ENCODE measurements at regions not wholly inside any gene's neighbourhood (a gene's known extent, or its start where the extent isn't known, plus 50 kb on each side); places are given as distances from the start of the nearest gene placed in this dataset.

DNA sequence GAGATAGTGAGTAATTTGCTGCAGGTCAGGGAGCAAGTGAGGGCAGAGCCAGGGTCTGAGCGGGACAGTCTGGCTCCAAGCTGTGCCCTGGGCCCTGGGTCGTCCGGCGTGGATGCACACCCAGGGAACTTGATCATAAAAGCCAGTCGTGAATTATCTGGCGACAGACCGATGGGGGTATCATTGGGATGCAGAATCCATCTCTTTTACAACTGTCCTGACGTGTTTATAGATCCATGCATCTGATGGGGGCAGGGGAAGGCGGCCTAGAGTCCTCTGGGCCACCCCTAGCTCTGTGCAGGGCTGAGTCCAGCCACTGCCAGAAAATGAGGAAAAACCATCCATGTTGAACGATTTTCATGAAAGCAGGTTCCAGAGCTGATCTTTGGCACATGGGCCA, 332.8 kb downstream of the C16orf95 start:
- DNase-seq, result no peak

DNA sequence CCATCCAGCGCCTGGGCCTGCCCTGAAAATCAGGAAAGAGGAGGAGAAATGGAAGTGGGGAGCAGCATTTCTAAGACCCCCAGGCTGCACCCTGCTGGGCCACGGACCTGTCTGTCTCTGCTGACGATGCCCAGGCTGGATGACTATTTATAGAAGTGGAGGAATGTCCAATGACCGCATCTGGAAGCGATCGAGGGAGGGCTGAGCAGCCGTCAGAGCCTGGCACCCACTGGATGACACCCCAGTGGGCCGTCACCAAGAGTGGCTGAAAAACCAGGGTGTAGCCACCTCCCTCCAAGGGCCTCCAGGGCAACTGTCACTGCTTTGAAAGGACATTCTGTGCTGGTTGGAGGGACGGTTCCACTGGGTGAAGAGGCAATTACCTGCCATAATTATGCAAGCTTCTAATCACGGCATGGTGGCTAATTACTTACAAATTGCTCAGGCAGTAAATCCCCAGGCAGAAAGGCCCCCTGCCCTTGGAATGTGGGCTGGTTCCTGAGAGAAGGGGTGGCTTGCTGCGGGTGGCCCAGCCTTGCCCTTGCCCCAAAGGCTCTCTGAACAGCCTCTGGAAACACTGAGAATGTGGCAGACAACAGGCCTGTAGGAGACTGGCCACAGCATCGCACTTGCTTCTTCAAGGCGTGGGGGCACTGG, 332.1 kb downstream of the C16orf95 start:
- peak; percentile 67 for DNase-seq

DNA sequence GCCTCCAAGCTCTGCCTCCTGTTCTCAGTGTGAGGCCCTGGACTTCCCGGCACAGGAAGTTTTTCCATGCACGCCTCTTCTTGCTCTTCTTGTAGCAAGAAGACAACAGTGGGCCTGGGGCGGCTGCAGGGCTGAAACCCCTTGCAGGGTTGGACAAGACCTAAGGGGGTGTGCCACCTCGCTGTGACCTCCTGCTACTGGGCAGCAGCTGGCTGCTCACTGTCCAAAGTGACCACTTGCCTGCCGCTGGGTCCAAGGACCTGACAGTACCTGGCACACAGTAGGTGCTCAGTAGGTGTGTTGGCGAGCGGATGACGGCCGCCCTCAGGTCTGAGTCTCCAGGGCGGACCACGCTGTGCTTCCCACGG, 331.6 kb downstream of the C16orf95 start:
- DNase-seq, result no peak

DNA sequence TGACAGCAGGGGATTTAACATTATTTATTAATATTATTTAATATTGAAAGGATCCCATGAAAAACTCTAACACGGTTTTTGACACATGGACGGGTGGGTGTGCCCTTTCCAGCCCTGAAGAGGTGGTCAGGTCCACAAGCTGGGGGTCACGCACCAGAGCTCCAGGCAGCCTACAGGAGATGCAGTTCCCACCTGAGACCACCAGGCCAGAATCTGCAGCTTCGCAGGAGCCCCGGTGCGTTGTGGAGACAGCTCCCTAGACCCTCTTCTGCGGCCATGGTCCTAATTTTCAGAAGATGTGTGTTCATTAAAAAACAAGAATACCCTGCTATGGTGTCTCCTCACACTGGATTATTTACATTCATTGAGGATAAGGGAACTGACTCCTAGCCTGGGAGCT, 331.1 kb downstream of the C16orf95 start:
- no peak for DNase-seq

DNA sequence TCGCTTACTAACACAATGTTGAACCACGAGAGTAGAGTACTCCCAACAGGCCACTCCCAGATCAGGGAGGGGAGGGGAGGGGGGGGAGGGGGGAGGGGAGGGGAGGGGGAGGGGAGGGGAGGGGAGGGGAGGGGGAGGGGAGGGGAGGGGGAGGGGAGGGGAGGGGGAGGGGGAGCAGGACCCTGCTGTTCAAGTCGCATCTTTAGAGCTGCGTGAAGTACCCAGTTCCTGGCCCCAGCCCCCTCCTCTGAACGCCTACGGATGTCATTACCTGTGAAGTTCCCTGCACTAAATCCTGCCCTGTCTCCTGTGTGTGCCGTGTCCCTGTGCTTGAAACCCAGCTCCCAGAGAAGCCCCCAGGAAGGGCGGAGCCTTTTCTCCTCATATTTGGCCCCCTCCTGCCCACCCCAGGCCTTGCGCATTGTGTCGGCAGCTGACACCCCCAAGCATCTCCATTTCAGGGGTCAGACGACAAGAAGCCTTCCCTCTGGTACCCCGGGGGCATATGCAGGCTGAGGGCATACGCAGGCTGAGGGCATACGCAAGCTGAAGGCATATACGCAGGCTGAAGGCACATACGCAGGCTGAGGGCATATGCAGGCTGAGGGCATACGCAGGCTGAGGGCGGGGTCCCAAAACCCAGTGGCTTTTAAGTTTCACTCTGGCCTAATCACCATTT, 330.2 kb downstream of the C16orf95 start:
- no peak for DNase-seq

DNA sequence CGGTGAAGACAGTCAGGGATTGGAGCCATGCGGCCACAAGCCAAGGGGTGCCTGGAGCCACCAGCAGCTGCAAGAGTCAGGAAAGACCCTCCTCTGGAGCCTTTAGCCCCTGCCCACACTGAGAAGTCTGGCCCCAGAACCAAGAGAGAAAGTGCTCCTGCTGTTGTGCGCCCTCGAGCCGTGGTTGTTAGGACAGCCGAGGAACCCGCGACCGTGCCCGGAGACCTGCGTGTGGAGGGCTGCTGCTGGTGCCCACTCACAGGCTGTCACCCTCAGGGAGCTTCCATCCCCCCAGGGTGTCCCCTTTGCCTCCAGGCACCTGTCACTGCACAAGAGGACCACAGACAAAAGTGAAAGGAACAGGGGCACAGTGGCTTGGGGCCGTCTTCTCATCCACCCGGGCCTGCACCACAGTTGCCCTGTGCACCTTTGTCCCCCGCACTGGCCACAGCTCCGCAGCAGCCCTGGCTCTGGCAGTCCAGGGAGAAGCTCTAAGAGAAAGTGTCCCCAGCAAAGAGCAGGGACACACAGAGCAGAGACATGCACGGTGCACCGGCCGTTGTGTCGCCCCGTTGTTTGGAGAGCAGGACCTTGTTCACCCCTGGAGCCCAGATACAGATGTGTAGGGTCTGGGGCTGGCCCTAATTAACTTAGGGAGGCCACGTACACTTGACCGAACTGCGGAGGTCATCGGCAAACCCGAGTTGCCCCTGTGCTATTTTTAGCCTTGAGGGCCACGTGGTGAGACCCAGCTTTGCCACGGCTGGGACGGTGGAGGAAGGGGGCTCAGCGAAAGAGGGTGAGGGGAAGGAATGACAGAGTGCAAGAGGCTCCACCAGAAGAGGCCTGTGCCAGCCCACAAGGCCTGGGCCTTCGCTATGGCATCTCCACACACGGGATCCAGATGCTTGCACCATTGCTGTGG, 329.2 kb downstream of the C16orf95 start:
- no peak for DNase-seq

DNA sequence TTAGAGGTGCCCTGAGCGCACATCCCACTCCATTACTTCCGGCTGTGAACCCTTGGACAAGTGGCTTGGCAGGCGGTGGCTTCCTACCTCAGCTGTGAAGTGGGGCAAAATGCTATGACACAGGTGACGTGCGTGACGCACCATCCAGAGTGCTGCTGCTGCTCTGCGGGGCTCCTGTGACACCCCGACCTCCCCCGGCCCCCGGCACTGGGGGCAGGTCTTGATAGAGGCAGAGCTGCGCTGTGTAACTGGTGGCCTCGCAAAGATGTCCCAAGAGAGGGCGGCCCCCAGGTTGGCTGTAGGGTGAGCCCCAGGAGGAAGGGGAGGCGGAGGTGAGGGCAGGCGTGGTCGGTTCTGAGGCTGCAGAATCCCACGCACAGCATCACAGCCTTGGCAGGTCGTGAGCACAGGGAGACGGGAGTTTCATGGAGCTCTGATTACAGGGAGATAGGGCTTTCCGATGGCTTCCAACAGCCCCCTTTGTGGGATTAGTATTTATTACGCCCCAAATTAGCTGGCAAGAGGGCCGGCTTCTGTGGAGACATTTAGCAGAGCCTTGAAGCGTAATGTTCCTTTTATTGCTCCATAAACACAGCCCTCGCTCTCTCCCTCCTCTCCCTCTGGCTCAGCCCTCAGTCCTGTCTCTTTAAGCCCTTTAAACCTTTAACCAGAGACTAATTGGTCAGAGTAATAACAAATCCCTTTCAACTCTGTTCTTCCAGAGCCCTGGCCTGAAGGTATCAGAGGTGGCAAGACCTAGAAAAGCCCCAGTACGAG, 328.1 kb downstream of the C16orf95 start:
- DNase-seq, result no peak

DNA sequence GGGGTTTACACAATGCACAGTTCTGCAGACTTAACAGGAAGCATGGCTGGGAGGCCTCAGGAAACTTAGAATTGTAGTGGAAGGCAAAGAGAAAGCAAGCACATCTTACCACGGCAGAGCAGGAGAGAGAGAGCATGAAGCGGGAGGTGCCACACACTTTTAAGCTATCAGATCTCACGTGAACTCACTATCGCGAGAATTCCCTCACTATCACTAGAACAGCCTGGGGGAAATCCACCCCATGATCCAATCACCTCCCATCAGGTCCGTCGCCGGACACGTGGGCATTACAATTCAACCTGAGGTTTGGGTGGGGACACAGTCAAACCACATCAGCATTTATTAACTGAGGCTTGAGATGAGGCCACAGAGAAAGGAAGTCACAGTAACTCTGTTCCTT, 326.7 kb downstream of the C16orf95 start:
- DNase-seq, result no peak

DNA sequence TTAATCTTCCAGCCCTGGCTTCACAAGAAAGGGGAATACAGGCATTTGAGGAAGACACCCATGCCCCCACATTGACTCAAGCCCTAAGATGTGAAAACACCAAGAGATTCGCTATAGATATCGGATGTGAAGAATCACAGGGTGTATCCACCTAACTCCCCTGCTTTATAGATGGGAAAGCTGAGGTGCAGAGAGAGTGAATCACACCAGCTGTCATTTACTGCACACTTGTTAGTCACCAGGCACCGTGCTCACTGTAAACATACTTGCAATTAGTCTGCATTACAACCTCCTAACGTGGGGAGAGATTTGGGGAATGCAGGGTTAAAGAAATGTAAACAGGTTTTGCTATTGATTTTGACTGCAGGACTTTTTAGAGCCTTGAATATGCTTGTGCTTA, 325.5 kb downstream of the C16orf95 start:
- DNase-seq, result peak; percentile 32

DNA sequence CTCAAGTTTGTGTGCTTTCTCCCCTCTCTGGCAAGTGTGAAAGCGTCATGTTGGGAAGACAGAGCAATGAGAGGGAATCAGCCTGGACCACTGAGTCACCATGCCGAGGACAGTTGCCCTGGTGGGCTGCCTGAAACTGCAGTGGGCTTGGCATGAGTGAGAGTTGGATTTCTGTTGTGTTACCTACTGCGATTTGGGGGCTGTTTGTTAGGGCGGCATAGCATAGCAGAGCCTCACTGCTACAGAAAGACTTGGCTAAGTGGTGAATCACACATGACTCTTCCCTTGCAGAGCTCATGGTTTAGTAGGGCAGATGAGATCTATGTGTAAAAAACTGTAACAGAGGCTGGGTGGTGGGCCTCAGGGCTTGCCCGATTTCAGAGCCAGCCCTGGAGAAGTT, 324.6 kb downstream of the C16orf95 start:
- DNase-seq, result no peak

DNA sequence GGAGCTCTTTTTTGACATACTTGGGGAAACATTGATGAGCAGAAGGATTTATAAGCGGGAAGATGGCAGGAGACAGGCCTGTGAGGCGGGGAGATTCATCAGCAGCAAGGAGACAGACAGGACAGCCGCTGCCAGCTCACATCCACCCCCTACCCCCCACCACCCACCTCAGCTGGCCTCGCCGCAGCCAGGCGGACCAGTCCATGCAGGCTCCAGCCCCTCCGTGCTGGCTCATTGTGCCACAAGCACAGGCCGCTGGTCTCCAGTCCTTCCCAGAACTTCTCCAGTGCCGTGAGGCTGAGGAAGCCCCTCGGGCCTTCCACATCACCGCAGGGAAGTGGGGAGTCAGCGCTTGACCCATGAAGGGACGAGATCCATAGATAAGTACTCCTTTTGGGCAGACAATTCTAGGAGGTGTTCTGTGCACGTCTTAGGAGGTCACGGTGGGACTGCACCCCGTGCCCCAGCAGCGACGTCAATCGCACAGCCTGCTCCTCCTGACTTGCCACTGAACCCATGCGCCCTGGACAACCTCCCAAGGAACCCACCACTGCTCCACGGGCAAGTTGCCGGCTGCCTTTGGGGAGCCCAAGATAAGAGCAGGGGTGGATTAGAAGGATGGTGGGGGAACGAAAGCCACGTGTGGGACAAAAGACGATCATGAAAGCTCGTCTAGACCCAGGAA, 323.6 kb downstream of the C16orf95 start:
- no peak for DNase-seq

DNA sequence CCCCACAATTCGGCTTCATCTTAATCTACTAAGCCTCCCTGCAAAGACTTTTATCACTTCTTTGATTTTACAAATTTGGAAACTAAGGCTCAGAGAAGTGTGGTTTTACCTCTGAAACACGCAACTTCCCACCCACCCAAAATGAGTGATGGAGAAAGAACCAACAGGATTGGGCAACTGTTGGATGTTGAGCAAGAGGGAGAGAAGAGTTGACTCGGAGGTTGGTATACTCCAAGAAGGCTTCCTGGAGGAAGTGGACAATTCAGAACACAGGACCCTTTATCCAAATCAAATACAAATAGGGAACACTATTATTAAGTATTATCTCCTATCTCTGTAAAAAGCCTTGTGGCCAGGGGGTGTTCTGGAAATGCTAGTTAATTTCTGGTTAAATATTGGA, 323.0 kb downstream of the C16orf95 start:
- no peak for DNase-seq

DNA sequence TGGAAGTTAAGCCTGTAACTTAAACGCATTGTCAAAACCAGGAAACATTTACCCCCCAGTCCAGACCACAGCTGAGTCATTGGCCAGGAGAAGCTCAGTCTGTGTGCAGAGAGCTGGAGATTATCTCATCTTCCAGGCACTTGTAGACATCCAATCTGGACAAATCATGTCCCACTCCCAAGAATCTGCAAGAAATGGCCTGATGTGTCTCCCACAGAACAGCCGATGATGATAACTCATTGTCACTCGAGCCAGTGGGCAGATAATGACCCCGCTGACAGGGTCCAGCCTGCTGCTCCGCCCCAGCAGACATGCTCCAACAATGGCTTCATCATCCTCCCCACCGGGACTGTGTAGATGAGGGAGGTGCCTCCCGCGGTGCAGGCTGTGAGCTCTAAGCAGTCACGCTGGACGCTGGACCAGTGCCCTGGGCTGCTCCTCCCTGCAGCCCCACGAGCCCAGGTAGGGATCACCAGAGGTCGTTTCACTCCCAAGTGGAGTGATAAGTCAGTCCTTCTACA, 322.5 kb downstream of the C16orf95 start:
- DNase-seq, result peak; percentile 95

DNA sequence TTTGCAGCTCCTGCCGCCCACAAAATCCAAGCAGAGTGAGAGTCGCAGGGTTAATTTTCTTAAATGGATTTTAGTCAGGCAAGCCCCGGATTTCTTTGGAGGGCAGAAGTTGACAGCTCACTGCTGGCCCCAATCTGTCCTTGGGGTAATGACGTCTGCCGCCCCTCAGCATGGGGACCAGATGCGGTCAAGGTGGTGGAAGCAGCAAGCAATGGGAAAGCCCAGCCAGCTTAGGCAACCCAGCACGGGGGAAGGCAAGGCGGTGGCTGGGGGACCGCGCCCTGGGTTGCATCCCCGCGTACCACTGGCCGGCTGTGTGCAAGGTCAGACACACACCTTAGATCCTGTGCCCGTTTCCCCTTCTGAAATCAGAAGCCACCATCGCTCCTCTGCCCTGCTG, 321.7 kb downstream of the C16orf95 start:
- no peak for DNase-seq

DNA sequence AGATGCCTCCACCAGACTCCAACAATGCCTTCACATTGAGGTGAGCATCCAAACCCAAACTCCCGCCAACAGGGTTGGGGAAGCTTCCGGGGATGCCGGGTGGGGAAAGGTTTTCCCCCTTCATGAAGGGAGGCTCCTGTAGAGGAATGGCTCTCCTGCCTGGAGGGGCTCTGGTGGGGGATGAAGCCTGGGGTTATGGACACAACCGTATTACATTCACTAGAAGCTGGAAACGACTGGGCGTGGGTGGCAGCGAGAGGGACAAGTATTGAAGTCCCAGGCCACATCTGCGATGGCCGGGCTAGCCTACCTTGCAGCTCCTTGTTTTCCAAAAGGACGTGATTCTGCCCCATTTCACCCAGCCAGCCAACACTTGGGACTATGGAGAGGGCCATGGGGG, 321.1 kb downstream of the C16orf95 start:
- no peak for DNase-seq

DNA sequence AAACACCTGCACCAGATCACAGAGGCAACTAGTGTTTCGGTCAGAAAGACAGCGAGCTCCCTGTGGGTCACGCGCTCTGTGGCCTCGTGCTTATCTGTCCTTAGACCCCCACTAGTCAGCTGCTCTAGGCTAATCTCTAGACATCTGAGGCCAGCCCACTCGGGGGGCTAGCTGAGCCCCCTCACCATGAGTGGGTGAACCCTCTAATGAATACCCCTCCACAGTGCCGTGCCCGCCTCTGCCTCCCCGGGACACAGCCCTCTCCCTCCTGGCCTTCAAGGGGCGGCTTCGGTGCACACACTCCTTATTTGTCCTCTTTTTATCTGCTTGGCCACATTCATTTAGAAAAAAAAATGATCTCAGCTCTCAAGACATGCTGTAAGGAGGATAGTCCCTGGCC, 320.1 kb downstream of the C16orf95 start:
- no peak for DNase-seq

DNA sequence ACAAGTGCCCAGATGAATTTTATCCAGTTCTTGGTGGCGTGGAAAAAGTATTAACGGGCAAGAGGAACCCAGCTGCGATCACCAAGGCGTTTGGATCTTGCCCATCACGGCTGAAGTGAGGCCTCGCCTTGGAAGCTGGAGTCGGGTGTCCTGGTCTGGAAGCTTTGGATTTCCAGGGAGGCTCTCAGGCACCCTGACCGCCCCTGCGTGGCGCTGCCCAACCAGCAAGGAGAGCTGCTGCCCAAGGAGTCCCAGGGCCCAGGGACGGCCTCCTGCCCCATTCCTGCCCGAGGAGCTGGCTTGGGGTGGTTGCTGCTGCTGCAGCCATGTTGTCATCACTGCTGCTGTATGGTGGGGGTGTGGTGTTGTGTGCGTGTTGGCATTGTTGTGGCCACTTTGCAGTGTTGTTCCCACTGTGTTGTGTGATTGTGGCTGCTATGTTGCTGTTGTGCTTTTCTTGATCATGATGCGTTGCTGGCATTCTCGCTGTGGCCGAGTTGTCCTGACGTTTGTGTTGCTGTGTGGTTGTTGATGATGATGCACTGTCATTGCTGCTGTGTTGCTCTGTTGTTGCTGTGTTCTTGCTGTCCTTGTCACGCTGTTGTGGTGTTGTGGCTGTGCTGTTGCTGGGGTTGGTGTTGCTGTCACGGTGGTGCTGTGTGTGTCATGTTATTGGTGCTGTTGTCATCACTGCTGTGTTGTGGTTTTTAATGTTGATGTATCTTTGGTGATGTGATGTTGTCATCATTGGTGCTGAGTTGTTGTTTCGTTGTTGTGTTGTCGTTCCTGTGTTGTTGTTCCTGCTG, 318.8 kb downstream of the C16orf95 start:
- DNase-seq, result no peak

DNA sequence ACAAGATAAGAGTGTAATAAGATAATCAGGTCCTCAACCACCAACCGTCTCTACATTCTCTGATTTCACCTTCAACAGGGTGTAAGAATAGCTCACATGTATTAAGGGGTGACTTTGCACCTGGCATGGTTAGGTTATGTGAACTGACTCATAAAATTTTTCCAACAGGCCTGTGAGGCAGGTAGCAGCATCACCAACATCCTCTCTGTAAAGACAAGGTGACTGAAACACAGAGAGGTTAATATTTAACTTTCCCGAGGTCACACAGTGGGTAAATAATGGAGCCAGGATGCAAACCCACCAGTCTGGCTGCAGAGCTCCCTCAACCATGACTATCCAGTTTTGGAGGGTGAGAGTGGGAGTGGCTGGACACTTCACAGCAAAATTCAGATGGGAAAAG, 317.2 kb downstream of the C16orf95 start:
- DNase-seq, result no peak

DNA sequence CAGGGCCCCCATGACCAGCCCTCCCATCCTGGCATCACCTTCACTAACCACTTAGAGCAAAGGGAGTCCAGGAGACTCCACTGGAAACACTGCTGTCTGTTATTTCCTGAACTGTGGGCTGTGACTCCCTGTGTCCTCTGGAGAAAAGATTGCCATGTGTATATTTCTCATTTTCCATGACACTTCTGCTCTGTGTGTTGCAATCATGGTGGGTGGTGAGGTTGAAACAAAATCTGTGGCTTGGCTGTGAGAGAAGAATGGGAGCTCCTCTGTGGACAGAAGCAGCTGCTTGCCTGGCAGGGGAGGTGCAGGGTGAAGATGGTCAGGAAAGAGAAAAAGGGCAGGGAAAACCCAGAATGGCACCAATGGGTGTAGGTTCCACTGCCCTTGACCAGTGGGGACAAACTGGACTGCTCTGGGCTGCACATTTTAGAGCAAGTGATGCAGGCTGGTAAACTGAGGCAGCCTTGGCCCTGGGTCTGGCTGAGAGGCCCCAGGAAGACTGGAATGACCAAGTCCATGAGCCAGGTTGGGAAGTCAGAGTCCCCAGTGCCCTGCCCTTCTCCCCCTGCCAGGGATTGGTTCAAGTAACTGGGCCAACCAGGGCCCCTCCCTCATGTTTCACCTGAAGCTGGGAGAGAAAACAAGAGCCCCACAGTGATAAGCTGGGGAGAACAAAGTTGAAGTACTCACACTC, 314.3 kb downstream of the C16orf95 start:
- DNase-seq, result peak; percentile 65

DNA sequence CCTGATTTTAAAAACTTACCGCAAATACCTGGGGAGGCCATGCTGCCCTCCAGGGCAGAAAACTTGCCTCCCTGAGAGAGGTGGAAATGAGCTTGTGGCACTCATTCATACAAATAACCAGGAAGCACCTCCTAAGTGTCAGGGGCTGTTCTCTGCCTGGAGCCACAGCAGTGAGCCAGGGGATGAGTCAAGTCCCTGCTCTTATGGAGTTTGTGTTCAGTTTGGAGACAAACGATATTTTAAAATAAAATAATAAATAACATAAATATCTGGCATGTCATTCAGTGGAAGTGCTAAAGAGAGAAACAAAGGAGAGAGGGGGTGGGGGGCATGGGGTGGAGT, 313.8 kb downstream of the C16orf95 start:
- DNase-seq, result no peak

DNA sequence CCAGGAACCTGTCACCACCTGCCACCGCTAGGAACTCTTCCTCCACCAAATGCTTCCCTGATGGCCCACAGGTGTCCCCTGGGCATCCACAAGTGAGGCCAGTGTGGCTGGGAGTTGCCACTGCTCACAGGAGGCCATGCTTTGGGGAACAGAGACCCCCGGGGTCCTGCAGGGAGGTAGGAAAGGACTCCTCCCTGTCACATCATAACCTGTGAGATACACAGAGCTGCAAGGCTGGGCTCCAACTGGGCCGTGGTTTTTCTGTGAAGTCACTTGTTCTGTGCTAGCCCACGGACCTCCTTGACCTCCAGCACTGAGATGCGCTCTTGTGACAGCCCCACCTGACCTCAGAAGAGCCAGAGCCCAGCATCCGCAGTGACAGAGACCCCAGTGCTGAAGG, 311.2 kb downstream of the C16orf95 start:
- no peak for DNase-seq

All from fibroblast of skin of scalp (primary cell).